ENCODE measurements at regions not wholly inside any gene's neighbourhood (a gene's known extent, or its start where the extent isn't known, plus 50 kb on each side); places are given as distances from the start of the nearest gene placed in this dataset.

DNA sequence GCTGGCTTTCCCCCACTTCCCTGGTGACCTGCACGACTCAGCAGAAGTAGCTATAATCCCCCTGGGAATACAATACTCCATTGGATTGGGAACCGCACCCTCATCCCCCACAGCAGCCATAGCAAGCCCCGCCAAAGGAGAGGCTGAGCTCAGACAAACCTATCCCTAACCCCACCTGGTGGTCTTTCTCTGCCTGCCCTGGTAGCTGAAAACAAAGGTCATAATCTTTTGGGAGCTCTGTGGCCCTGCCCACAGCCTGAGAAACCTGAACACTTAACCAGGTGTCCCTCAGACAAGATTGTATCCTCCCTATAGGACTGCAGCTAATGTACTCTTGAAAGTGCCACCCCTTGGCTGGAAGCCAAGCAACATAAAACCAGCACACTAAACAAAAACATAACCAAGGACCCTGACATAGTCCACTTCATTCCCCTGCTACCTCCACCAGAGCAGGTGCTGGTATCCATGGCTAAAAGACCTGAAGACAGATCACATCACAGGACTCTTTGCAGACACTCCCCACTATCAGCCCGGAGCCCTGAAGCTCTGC, 71.6 kb upstream of the RUNX1 start:
- TF ChIP-seq, protein P1, sequence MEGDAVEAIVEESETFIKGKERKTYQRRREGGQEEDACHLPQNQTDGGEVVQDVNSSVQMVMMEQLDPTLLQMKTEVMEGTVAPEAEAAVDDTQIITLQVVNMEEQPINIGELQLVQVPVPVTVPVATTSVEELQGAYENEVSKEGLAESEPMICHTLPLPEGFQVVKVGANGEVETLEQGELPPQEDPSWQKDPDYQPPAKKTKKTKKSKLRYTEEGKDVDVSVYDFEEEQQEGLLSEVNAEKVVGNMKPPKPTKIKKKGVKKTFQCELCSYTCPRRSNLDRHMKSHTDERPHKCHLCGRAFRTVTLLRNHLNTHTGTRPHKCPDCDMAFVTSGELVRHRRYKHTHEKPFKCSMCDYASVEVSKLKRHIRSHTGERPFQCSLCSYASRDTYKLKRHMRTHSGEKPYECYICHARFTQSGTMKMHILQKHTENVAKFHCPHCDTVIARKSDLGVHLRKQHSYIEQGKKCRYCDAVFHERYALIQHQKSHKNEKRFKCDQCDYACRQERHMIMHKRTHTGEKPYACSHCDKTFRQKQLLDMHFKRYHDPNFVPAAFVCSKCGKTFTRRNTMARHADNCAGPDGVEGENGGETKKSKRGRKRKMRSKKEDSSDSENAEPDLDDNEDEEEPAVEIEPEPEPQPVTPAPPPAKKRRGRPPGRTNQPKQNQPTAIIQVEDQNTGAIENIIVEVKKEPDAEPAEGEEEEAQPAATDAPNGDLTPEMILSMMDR (IDR thresholded peaks at IDR 0.05; ENCODE audit: low read depth, low read length) = no peak
- no peak for TF ChIP-seq POLR2A (IDR thresholded peaks at IDR 0.05; ENCODE audit: extremely low read depth, insufficient read length)
- TF ChIP-seq, protein P2, sequence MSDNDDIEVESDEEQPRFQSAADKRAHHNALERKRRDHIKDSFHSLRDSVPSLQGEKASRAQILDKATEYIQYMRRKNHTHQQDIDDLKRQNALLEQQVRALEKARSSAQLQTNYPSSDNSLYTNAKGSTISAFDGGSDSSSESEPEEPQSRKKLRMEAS (IDR thresholded peaks at IDR 0.05; ENCODE audit: low read depth, low read length) = no peak
